H1 (cell line): ENCODE measurements at regions not wholly inside any gene's neighbourhood (a gene's known extent, or its start where the extent isn't known, plus 50 kb on each side); places are given as distances from the start of the nearest gene placed in this dataset.

Source experiments
- CTCF ChIA-PET: fragments of 300-600 bp; sonication (Branson Sonifier 250); formaldehyde crosslinking; loops from one replicate; lab custom pipeline; 2021; ENCODE audit not compliant: partially characterized antibody; lab: Charles Lee
- POLR2A ChIA-PET: fragments of 300-600 bp; sonication (Branson Sonifier 250); formaldehyde crosslinking; loops from one replicate; lab custom pipeline; 2021; ENCODE audit warnings: inconsistent platforms; ENCODE audit not compliant: partially characterized antibody; lab: Charles Lee
- DNase-seq, 2 experiments: peaks; one replicate each; pipeline versions ENCODE4 v3.0.0 to v3.0.0-alpha.2; 2010 to 2022; ENCODE audit warnings: low spot score in 2 of 2, low read depth in 1 of 2, mixed read lengths in 1 of 2
- FAIRE-seq: peaks from 2 replicates; lab custom pipeline; 2011; peaks lifted over from hg19 to GRCh38; lab: Jason Lieb, UNC
- H2AFZ ChIP-seq: 2 replicates; pipeline ENCODE4 v1.8.1; 2012; ENCODE audit warnings: low read length, inconsistent platforms
- H2AK5ac ChIP-seq: 2 replicates; pipeline ENCODE4 v1.6.1; 2013; ENCODE audit warnings: low read depth, low read length
- H2BK120ac ChIP-seq: replicated peaks from 2 replicates; pipeline ENCODE3; 2013; ENCODE audit warnings: low read depth, low read length, inconsistent platforms
- H2BK12ac ChIP-seq: 2 replicates; pipeline ENCODE4 v1.6.1; 2013; ENCODE audit warnings: low read depth, low read length
- H2BK15ac ChIP-seq: 2 replicates; pipeline ENCODE4 v1.6.1; 2013; ENCODE audit warnings: low read length
- H2BK20ac ChIP-seq: 2 replicates; pipeline ENCODE4 v1.6.1; 2013; ENCODE audit warnings: low read length
- H2BK5ac ChIP-seq: 2 replicates; pipeline ENCODE4 v1.6.1; 2013; ENCODE audit warnings: low read depth, low read length
- H3K14ac ChIP-seq: 2 replicates; pipeline ENCODE4 v1.6.1; 2013; ENCODE audit warnings: inconsistent platforms; ENCODE audit not compliant: insufficient read length
- H3K18ac ChIP-seq: 2 replicates; pipeline ENCODE4 v1.6.1; 2013; ENCODE audit warnings: low read length; ENCODE audit errors: extremely low read depth
- H3K23ac ChIP-seq: 2 replicates; pipeline ENCODE4 v1.6.1; 2013; ENCODE audit warnings: inconsistent platforms; ENCODE audit not compliant: insufficient read length
- H3K23me2 ChIP-seq: 2 replicates; pipeline ENCODE4 v1.6.1; 2013; ENCODE audit warnings: low read depth, low read length
- H3K27ac ChIP-seq: 2 replicates; pipeline ENCODE4 v1.6.1; 2011; ENCODE audit warnings: low read depth, low read length, inconsistent platforms
- H3K27me3 ChIP-seq, 4 experiments: replicated peaks in 1 of 4; 1 replicate in 1 of 4; 2 replicates in 3 of 4; pipeline versions ENCODE4 v1.6.1 to v1.8.1; 2011 to 2013; ENCODE audit warnings: low read length in 3 of 4, mild to moderate bottlenecking in 3 of 4, inconsistent platforms in 2 of 4, mixed read lengths in 2 of 4, moderate library complexity in 1 of 4; ENCODE audit not compliant: control insufficient read depth in 3 of 4, insufficient read depth in 3 of 4; ENCODE audit errors: extremely low read depth in 1 of 4
- H3K36me3 ChIP-seq, 4 experiments: 2 replicates each; pipeline versions ENCODE4 v1.6.1 to v1.8.1; 2011 to 2013; ENCODE audit warnings: mild to moderate bottlenecking in 4 of 4, low read length in 3 of 4, moderate library complexity in 2 of 4, control low read depth in 1 of 4, inconsistent platforms in 1 of 4; ENCODE audit not compliant: insufficient read depth in 4 of 4, control insufficient read depth in 2 of 4
- H3K4ac ChIP-seq: replicated peaks from 2 replicates; pipeline ENCODE3; 2013; ENCODE audit warnings: low read length, low read depth, mixed read lengths, inconsistent platforms; ENCODE audit not compliant: insufficient read length
- H3K4me1 ChIP-seq, 4 experiments: replicated peaks in 1 of 4; 1 replicate in 1 of 4; 2 replicates in 3 of 4; pipeline versions ENCODE4 v1.6.1 to v1.8.1; 2011 to 2013; ENCODE audit warnings: low read length in 3 of 4, inconsistent platforms in 2 of 4, mixed read lengths in 1 of 4; ENCODE audit not compliant: insufficient read depth in 4 of 4, control insufficient read depth in 3 of 4
- H3K4me2 ChIP-seq, 2 experiments: 2 replicates each; pipeline versions ENCODE4 v1.6.1 to v1.8.1; 2011 to 2013; ENCODE audit warnings: low read depth in 2 of 2, low read length in 2 of 2, control low read depth in 1 of 2, inconsistent platforms in 1 of 2, mild to moderate bottlenecking in 1 of 2; ENCODE audit not compliant: insufficient read depth in 1 of 2
- H3K4me3 ChIP-seq, 4 experiments: fragments of 200-600, 300-600 bp in 1 of 4; sonication (generic), shearing (Covaris generic), sonication (Bioruptor Twin) in 1 of 4; 2 replicates each; pipeline versions ENCODE4 v1.5.1 to v1.8.1; 2011 to 2016; ENCODE audit warnings: low read length in 4 of 4, low read depth in 3 of 4, control low read depth in 2 of 4, inconsistent platforms in 2 of 4, mild to moderate bottlenecking in 2 of 4, mixed read lengths in 1 of 4, moderate library complexity in 1 of 4; ENCODE audit not compliant: insufficient read depth in 2 of 4; ENCODE audit errors: extremely low read depth in 1 of 4
- H3K56ac ChIP-seq: replicated peaks from 2 replicates; pipeline ENCODE3; 2013; ENCODE audit warnings: low read depth, mild to moderate bottlenecking, mixed read lengths, low read length, inconsistent platforms; ENCODE audit not compliant: insufficient read length
- H3K79me1 ChIP-seq: 2 replicates; pipeline ENCODE4 v1.6.1; 2013; ENCODE audit warnings: low read depth, low read length, control low read depth
- H3K79me2 ChIP-seq, 2 experiments: 2 replicates each; pipeline versions ENCODE4 v1.6.1 to v1.8.1; 2012 to 2013; ENCODE audit warnings: low read length in 2 of 2, mild to moderate bottlenecking in 2 of 2, inconsistent platforms in 1 of 2; ENCODE audit not compliant: insufficient read depth in 2 of 2, control insufficient read depth in 1 of 2
- H3K9ac ChIP-seq, 4 experiments: replicated peaks in 1 of 4; 1 replicate in 1 of 4; 2 replicates in 3 of 4; pipeline versions ENCODE4 v1.6.1 to v1.8.1; 2011 to 2013; ENCODE audit warnings: low read depth in 3 of 4, low read length in 3 of 4, control low read depth in 2 of 4, mild to moderate bottlenecking in 2 of 4, moderate library complexity in 2 of 4, inconsistent platforms in 1 of 4; ENCODE audit errors: extremely low read depth in 1 of 4
- H3K9me3 ChIP-seq, 2 experiments: 2 replicates each; pipeline versions ENCODE4 v1.6.1 to v1.8.1; 2012 to 2013; ENCODE audit warnings: mild to moderate bottlenecking in 2 of 2, moderate library complexity in 2 of 2, control low read depth in 1 of 2, inconsistent platforms in 1 of 2, low read depth in 1 of 2, low read length in 1 of 2, mixed read lengths in 1 of 2; ENCODE audit not compliant: insufficient read depth in 2 of 2
- H4K20me1 ChIP-seq, 2 experiments: replicated peaks in 1 of 2; 2 replicates each; pipeline versions ENCODE3 to v1.8.1; 2011 to 2013; ENCODE audit warnings: inconsistent platforms in 2 of 2, low read length in 2 of 2, mild to moderate bottlenecking in 1 of 2; ENCODE audit not compliant: insufficient read depth in 2 of 2, control insufficient read depth in 1 of 2
- H4K5ac ChIP-seq: 2 replicates; pipeline ENCODE4 v1.6.1; 2013; ENCODE audit warnings: low read length, low read depth, mixed read lengths, inconsistent platforms; ENCODE audit not compliant: insufficient read length
- H4K8ac ChIP-seq: 2 replicates; pipeline ENCODE4 v1.8.0; 2013; ENCODE audit warnings: mild to moderate bottlenecking, moderate library complexity, low read length, inconsistent platforms; ENCODE audit not compliant: insufficient read depth; ENCODE audit errors: extremely low read depth
- H4K91ac ChIP-seq: replicated peaks from 2 replicates; pipeline ENCODE3; 2013; ENCODE audit warnings: low read length, mixed read lengths, inconsistent platforms; ENCODE audit not compliant: insufficient read length
- CREB1 ChIP-seq: IDR thresholded peaks from 2 replicates; pipeline ENCODE4 v1.6.1; 2012; ENCODE audit warnings: inconsistent platforms
- RAD21 ChIP-seq, 2 experiments: IDR thresholded peaks in 1 of 2; conservative IDR thresholded peaks in 1 of 2; 2 replicates each; pipeline ENCODE4 v1.6.1; 2011; ENCODE audit warnings: low read depth in 2 of 2, low read length in 2 of 2, improper control_type of control experiment in 1 of 2, inconsistent platforms in 1 of 2, mild to moderate bottlenecking in 1 of 2, moderate library complexity in 1 of 2
- RFX5 ChIP-seq: IDR thresholded peaks from 2 replicates; pipeline ENCODE4 v1.6.1; 2011; ENCODE audit warnings: low read depth, low read length, improper control_type of control experiment, borderline replicate concordance
- RXRA ChIP-seq: IDR thresholded peaks from 2 replicates; pipeline ENCODE4 v1.6.1; 2011; ENCODE audit warnings: low read depth, mild to moderate bottlenecking, low read length, moderate library complexity; ENCODE audit not compliant: insufficient read depth
- TAF1 ChIP-seq: IDR thresholded peaks from 2 replicates; pipeline ENCODE4 v1.6.1; 2011; ENCODE audit warnings: mild to moderate bottlenecking, low read depth, low read length
- ZNF274 ChIP-seq: IDR thresholded peaks from 2 replicates; pipeline ENCODE4 v1.7.0; 2012; ENCODE audit warnings: low read length, borderline replicate concordance; ENCODE audit errors: extremely low read depth
- WGBS, 2 experiments: shearing (Covaris generic) in 1 of 2; methylation state at CpG; one replicate each; pipeline versions ENCODE4 v1.1.6 to v1.1.7; 2013 to 2015; ENCODE audit warnings: low lambda C conversion rate in 2 of 2, mixed read lengths in 2 of 2, inconsistent platforms in 1 of 2, low coverage in 1 of 2, missing lambda C conversion rate in 1 of 2; ENCODE audit not compliant: insufficient replicate concordance in 2 of 2, insufficient coverage in 1 of 2, insufficient read length in 1 of 2; ENCODE audit errors: extremely low coverage in 1 of 2, missing lambda C conversion rate in 1 of 2; 5-methylcytosine and 5-hydroxymethylcytosine counted together

DNA sequence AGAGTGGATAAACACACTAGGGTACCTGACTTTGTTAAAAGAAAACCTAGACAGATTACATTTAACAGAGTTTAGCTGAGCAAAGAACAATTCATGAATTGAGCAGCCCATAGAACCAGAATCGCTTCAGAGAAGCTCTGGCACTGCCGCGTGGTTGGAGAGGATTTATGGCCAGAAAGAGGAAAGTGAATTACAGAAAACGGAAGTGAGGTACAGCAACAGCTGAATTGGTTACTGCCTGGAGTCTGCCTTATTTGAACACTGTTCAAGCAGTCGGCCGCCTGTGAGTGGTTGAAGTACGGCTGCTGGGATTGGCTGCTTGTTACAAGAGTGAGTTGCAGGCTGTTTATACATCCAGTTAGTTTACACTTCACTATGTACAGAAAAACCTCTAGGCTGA is 253.8 kb upstream of the CDYL start:
- no peak for FAIRE-seq
- Histone ChIP-seq H3K4ac (no peak overlapping the region), H3K23ac (no peak overlapping the region), H2AFZ (peak overlapping the region; percentile 78; the same call in 1 of the 2 replicates), H3K79me2 (no peaks in the 10 kb centered on the region), H3K4me1 (no peaks in the 10 kb centered on the region), H3K27me3 (no peaks in the 10 kb centered on the region), H3K23me2 (no peaks in the 10 kb centered on the region), H4K20me1 (no peaks in the 10 kb centered on the region), H2BK15ac (no peak overlapping the region), H3K18ac (no peak overlapping the region), H3K27ac (no peak overlapping the region), H2BK5ac (no peak overlapping the region), H2BK20ac (no peak overlapping the region), H3K79me1 (no peaks in the 10 kb centered on the region), H4K91ac (no peak overlapping the region), H3K9me3 (no peaks in the 10 kb centered on the region), H2AK5ac (no peak overlapping the region), H3K4me3 (no peak overlapping the region), H2BK120ac (no peak overlapping the region), H4K8ac (no peak overlapping the region), H2BK12ac (no peak overlapping the region), H3K56ac (no peak overlapping the region), H3K9ac (no peak overlapping the region), H3K14ac (no peak overlapping the region), H3K36me3 (no peaks in the 10 kb centered on the region), H4K5ac (no peak overlapping the region), H3K4me2 (no peak overlapping the region)
- no peak for DNase-seq
- WGBS, 2 experiments: 87% methylated on average over 7 of the region's 7 CpGs; no CpG with 5 or more reads in 1 of the 2 experiments
- ChIA-PET POLR2A (no interaction called here), CTCF (no interaction called here)
- no peak for TF ChIP-seq RXRA
- TF ChIP-seq RFX5: no peak
- no peak for TF ChIP-seq ZNF274
- no peak for TF ChIP-seq RAD21 (IDR thresholded peaks at IDR 0.05 in 1 of 2, conservative IDR thresholded peaks at IDR 0.05 in 1 of 2; ENCODE audit: low read depth in 2 of 2, low read length in 2 of 2)
- TF ChIP-seq CREB1: no peak
- no peak for TF ChIP-seq TAF1
